Endothelial cell of umbilical vein (primary cell): ENCODE measurements at regions not wholly inside any gene's neighbourhood (a gene's known extent, or its start where the extent isn't known, plus 50 kb on each side); places are given as distances from the start of the nearest gene placed in this dataset.

Source experiments
- BruUV-seq: library from RNA; stranded (reverse); fragments of 400-500 nt; replicated peaks from 2 replicates; lab custom pipeline; 2021; lab: Mats Ljungman, UMichigan
- CTCF ChIA-PET: fragments of 300-600, 350-600 bp; sonication (Branson Sonifier 250); formaldehyde crosslinking; loops from one replicate; lab custom pipeline; 2021; ENCODE audit warnings: antibody characterized with exemption, inconsistent platforms; lab: Charles Lee
- POLR2A ChIA-PET: fragments of 300-600, 350-600 bp; sonication (Branson Sonifier 250); formaldehyde crosslinking; loops from one replicate; lab custom pipeline; 2021; ENCODE audit warnings: antibody characterized with exemption, inconsistent platforms; lab: Charles Lee
- DNase-seq: peaks from one replicate; pipeline ENCODE4 v3.0.0-alpha.2; 2011; ENCODE audit warnings: low read depth, low spot score
- FAIRE-seq: peaks from 2 replicates; lab custom pipeline; 2011; peaks lifted over from hg19 to GRCh38; lab: Jason Lieb, UNC
- H2AFZ ChIP-seq: 2 replicates; pipeline ENCODE4 v1.6.0; 2012; ENCODE audit warnings: low read depth, low read length, control low read depth, inconsistent platforms
- H3K27ac ChIP-seq: 2 replicates; pipeline ENCODE4 v1.5.1; 2011; ENCODE audit warnings: low read depth, mild to moderate bottlenecking, control low read depth, low read length, moderate library complexity; ENCODE audit not compliant: insufficient read depth
- H3K27me3 ChIP-seq, 2 experiments: 2 replicates each; pipeline versions ENCODE4 v1.6.0 to v1.6.1; 2011; ENCODE audit warnings: low read length in 2 of 2, mixed read lengths in 1 of 2; ENCODE audit not compliant: control insufficient read depth in 2 of 2, insufficient read depth in 2 of 2
- H3K36me3 ChIP-seq, 2 experiments: 2 replicates in 1 of 2; 3 replicates in 1 of 2; pipeline ENCODE4 v1.5.1; 2011; ENCODE audit warnings: low read length in 2 of 2, mild to moderate bottlenecking in 1 of 2, moderate library complexity in 1 of 2; ENCODE audit not compliant: control insufficient read depth in 2 of 2, insufficient read depth in 2 of 2; ENCODE audit errors: extremely low read depth in 1 of 2
- H3K4me1 ChIP-seq: 3 replicates; pipeline ENCODE4 v1.5.1; 2011; ENCODE audit warnings: mild to moderate bottlenecking, low read length; ENCODE audit not compliant: control insufficient read depth, insufficient read depth; ENCODE audit errors: extremely low read depth
- H3K4me2 ChIP-seq: 2 replicates; pipeline ENCODE4 v1.6.1; 2011; ENCODE audit warnings: low read length, control low read depth, mixed read lengths; ENCODE audit not compliant: insufficient read depth
- H3K4me3 ChIP-seq, 3 experiments: fragments of 200-600 bp in 1 of 3; sonication (generic), shearing (Covaris generic) in 1 of 3; replicated peaks in 1 of 3; 2 replicates each; pipeline ENCODE4 v1.5.1; 2011 to 2016; ENCODE audit warnings: control low read depth in 3 of 3, low read length in 3 of 3, mild to moderate bottlenecking in 2 of 3, inconsistent platforms in 1 of 3, low read depth in 1 of 3, moderate library complexity in 1 of 3; ENCODE audit not compliant: insufficient read depth in 1 of 3
- H3K79me2 ChIP-seq: 2 replicates; pipeline ENCODE4 v1.6.0; 2012; ENCODE audit warnings: low read length, inconsistent platforms; ENCODE audit not compliant: control insufficient read depth, insufficient read depth
- H3K9ac ChIP-seq: replicated peaks from 2 replicates; pipeline ENCODE3; 2011; ENCODE audit warnings: low read length, control low read depth; ENCODE audit not compliant: insufficient read depth; ENCODE audit errors: extremely low read depth
- H3K9me1 ChIP-seq: replicated peaks from 3 replicates; pipeline ENCODE4 v1.6.0; 2011; ENCODE audit warnings: mild to moderate bottlenecking, low read length; ENCODE audit not compliant: control insufficient read depth, insufficient read depth; ENCODE audit errors: extremely low read depth
- H3K9me3 ChIP-seq: replicated peaks from 2 replicates; pipeline ENCODE4 v1.5.1; 2012; ENCODE audit warnings: low read length, inconsistent platforms; ENCODE audit not compliant: control insufficient read depth, insufficient read depth
- H4K20me1 ChIP-seq: replicated peaks from 2 replicates; pipeline ENCODE3; 2011; ENCODE audit warnings: mild to moderate bottlenecking, low read length; ENCODE audit not compliant: control insufficient read depth, insufficient read depth; ENCODE audit errors: extremely low read depth
- EZH2 ChIP-seq: IDR thresholded peaks from 2 replicates; pipeline ENCODE4 v1.6.1; 2012; ENCODE audit warnings: borderline replicate concordance, low read depth, mild to moderate bottlenecking, moderate library complexity, low read length, inconsistent platforms; ENCODE audit not compliant: severe bottlenecking
- FOS ChIP-seq: IDR thresholded peaks from 2 replicates; pipeline ENCODE4 v1.6.1; 2011; ENCODE audit warnings: mild to moderate bottlenecking, low read length, moderate library complexity, borderline replicate concordance; ENCODE audit not compliant: insufficient read depth
- GATA2 ChIP-seq: IDR thresholded peaks from 2 replicates; pipeline ENCODE4 v1.7.0; 2011; ENCODE audit warnings: low read depth, mild to moderate bottlenecking, moderate library complexity, mixed read lengths, low read length; ENCODE audit not compliant: insufficient read length, insufficient read depth
- JUN ChIP-seq: IDR thresholded peaks from 2 replicates; pipeline ENCODE4 v1.6.1; 2011; ENCODE audit warnings: borderline replicate concordance, low read depth; ENCODE audit not compliant: insufficient read length, insufficient read depth
- MYC ChIP-seq: IDR thresholded peaks from one replicate; pipeline ENCODE4 v1.6.1; 2011; ENCODE audit warnings: mild to moderate bottlenecking, low read depth, low read length
- POLR2A ChIP-seq: IDR thresholded peaks from 2 replicates; pipeline ENCODE4 v1.6.1; 2012; ENCODE audit warnings: low read depth, mild to moderate bottlenecking, control low read depth, low read length
- POLR2AphosphoS5 ChIP-seq: IDR thresholded peaks from 2 replicates; pipeline ENCODE4 v1.6.1; 2012; ENCODE audit warnings: low read depth, mild to moderate bottlenecking, control low read depth, low read length, moderate library complexity; ENCODE audit not compliant: insufficient read depth
- dilution Hi-C: fragments of 300-500 bp; cut with MboI; formaldehyde crosslinking; loops from one replicate; pipeline ENCODE4 v1.15.0; 2019; ENCODE audit warnings: low sequenced_read_pairs; ENCODE audit not compliant: extremely low pct_ligation_motif_present
- intact Hi-C: fragments of 100-400 bp; cut with micrococcal nuclease; formaldehyde crosslinking; loops from one replicate; pipeline ENCODE4 v1.10.0; 2022
- TF ChIP-seq, protein P1 (sequence below): IDR thresholded peaks from 2 replicates; pipeline ENCODE4 v1.6.1; 2011; ENCODE audit not compliant: insufficient read depth, insufficient read length
- TF ChIP-seq, protein P2 (sequence below), 2 donors: IDR thresholded peaks; 1 replicate in 1 of 2; 2 replicates in 1 of 2; pipeline ENCODE4 v1.5.1; 2011; ENCODE audit warnings: low read length in 2 of 2, mild to moderate bottlenecking in 2 of 2, moderate library complexity in 2 of 2, control low read depth in 1 of 2, inconsistent platforms in 1 of 2, low read depth in 1 of 2; ENCODE audit not compliant: insufficient read depth in 1 of 2; ENCODE audit errors: extremely low read depth in 1 of 2

DNA sequence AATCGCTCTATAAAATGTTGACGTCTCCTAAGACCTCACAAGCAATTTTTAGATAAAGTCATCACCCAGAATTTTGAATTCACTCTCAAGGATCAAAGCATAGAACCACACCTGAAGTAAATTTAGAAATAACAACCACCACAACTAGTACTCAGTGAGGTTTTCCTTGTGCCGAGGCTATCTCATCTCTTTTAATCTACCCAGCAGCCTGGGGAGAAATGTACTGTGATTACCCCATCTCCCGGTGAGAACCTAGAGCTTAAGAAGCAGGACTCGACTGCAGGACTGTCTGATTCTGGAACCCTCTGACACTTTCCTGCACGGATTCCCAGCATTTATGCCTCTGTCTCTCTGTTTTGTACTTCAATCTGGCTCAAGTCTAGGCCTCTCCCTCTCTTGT lies 180.9 kb upstream of the PLXNC1 start:
- BruUV-seq = no TSS peak
- Histone ChIP-seq H3K4me1 (no peaks in the 10 kb centered on the region), H3K4me2 (no peak overlapping the region), H3K36me3 (no peaks in the 10 kb centered on the region), H3K27ac (no peak overlapping the region), H3K79me2 (no peaks in the 10 kb centered on the region), H4K20me1 (no peaks in the 10 kb centered on the region), H2AFZ (no peak overlapping the region), H3K27me3 (peaks cover 0 to 3% of the 10 kb centered on the region in 2 experiments), H3K4me3 (no peak overlapping the region), H3K9me3 (no peaks in the 10 kb centered on the region), H3K9ac (no peak overlapping the region), H3K9me1 (no peaks in the 10 kb centered on the region)
- intact Hi-C loops = no loop called here
- TF ChIP-seq MYC (no peak), POLR2AphosphoS5 (no peak), FOS (no peak), POLR2A (no peak), EZH2 (no peak), JUN (no peak), GATA2 (no peak)
- TF ChIP-seq, protein P1, sequence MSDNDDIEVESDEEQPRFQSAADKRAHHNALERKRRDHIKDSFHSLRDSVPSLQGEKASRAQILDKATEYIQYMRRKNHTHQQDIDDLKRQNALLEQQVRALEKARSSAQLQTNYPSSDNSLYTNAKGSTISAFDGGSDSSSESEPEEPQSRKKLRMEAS = no peak
- TF ChIP-seq, protein P2, sequence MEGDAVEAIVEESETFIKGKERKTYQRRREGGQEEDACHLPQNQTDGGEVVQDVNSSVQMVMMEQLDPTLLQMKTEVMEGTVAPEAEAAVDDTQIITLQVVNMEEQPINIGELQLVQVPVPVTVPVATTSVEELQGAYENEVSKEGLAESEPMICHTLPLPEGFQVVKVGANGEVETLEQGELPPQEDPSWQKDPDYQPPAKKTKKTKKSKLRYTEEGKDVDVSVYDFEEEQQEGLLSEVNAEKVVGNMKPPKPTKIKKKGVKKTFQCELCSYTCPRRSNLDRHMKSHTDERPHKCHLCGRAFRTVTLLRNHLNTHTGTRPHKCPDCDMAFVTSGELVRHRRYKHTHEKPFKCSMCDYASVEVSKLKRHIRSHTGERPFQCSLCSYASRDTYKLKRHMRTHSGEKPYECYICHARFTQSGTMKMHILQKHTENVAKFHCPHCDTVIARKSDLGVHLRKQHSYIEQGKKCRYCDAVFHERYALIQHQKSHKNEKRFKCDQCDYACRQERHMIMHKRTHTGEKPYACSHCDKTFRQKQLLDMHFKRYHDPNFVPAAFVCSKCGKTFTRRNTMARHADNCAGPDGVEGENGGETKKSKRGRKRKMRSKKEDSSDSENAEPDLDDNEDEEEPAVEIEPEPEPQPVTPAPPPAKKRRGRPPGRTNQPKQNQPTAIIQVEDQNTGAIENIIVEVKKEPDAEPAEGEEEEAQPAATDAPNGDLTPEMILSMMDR (IDR thresholded peaks at IDR 0.05; ENCODE audit: extremely low read depth in 1 of 2, insufficient read depth in 1 of 2, low read depth in 1 of 2, low read length in 2 of 2) = no peak
- ChIA-PET POLR2A (no interaction called here), CTCF (interaction anchor here (0.8 kb wide), 1 partner anchor 200 kb away, joined by 3 read pairs; no protein-coding TSS in a partner anchor)
- FAIRE-seq = no peak
- dilution Hi-C loops = no loop called here
- DNase-seq = no peak
